Femur (tissue), 1 donor: ENCODE measurements at regions not wholly inside any gene's neighbourhood (a gene's known extent, or its start where the extent isn't known, plus 50 kb on each side); places are given as distances from the start of the nearest gene placed in this dataset.
A peak's percentile ranks its signal among the peaks of the same experiment; 100 is the strongest.

Experiments used
- DNase-seq: peaks from one replicate; pipeline ENCODE4 v3.0.0-alpha.2; 2017

DNA sequence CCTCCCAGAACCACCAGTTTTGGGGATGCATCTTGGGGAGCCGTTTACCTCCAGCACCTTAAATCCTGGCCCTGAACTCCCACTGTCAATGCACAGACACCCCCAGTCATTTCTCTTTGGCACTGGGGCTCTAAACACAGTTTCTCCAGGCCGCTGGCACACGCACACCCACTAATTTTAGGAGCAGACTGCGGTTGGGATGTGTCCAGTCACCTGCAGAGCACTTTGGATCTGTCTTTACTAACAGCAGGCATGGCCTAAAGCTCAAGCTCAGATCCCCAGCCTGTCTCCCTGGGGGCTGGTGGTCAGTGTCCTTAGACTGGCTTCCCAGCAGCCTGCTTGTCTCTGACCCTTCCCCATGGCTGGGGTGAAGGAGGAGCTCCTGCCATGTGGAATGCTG lies 49.9 kb downstream of the SYNE3 start:
- no peak for DNase-seq

DNA sequence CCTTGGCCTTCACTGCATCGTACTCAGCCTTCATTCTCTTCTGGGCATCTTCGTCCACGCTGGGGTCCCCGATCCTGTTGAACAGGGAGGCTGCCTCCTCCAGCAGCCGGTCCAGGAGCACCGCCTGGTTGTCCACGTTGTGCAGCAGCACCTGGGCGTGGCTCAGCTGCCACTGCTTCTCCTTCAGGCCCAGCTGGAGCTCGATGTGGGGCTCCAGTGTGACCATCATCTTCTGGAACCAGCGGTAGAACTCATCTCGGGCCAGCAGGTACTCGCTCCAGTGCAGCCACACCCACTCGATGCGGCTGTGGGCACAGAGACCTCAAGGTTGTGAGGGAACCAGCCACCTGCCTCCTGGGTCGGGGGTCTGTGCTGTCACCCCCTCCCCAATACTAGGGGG lies 50.5 kb downstream of the SYNE3 start:
- no peak for DNase-seq

DNA sequence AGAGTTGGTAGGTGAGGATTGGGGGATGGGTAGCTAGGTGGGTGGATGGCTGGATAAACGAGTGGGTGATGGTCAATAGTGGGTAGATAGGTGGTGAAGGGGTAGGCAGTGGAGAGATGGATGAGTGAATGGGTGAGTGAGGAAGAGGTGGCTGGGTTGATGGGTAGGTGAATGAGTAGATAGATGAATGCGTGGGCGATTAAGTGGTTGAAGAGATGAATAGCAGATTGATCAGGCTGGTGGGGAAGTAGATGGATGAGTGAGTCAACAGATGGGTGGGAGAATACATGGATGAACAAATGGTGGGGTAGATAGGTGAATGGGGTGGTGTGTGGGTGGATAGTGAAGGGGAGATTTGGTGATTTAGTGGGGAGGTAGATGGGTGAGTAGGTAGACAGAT lies 51.1 kb downstream of the SYNE3 start:
- no peak for DNase-seq

DNA sequence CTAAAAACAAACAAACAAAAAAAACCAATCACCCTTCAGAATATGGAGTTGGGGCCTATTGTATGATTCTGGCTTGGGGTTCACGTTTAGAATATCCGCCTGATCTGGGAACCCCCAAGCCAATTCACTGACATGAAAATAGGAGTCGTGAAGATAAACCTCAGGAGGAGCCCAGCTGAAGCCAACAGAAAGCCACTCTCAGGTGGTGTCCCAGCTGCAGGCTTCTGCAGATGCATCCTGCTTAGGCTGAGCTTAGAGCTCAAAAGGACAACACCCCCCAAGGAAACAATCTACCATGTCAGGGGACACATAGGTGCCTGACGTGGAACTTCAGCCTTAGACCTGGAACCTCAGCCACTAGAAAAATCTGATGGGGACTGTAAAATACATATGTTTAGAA lies 51.9 kb downstream of the SYNE3 start:
- DNase-seq: no peak

DNA sequence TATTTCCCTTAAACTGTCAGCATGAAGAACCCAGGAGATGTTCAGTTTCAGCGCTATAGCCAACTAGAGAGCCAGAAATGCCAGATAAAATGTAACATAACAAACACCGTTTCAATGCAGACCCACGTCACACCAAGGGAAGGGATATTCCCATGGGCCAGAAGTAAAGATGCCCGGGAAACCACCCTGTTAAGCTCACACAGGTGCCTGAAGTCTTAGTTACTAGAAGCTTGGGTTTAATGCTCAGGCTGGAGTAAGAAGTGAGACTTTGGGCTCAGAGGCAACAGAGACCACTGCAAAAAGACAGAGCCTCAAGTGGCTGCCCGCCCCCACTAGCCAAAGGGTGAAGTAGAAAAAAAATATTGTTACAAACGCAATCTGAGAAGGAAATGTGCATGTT lies 52.3 kb downstream of the SYNE3 start:
- no peak for DNase-seq

DNA sequence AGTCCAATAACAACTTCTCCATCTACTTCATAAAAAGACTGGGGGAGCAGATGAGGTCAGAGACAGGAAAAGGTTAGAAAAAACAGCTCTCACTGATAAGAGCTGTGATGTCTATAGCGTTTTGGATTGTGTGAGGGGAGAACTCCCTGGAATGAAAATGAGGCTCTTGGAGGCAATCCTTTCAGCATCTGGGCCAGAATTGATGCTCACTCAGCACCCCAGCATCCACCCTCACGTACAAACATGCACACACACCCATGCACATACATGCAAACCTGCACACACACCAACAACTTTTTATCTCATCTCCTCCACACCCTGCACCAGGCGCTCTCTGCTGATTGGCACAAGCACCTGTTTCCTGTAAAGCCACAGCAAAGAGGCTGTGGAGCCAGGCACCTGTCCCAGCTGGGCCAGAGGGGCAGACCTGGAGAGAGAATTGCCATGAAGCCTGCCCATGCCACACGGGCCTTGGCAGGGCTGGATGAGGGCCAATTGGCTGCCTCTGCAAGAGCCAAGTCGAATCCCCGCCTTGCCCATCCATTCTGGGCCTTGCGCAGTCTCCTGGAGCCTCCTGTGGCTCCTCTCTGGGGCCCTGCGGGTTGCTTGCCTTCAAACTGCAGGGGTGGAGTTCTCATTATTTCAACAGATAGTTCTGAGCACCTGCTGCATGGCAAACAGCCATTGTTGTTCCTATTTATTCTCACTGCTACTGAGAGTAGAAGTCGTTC lies 53.1 kb downstream of the SYNE3 start:
- peak; percentile 71 for DNase-seq

GRCh38 chr14:95462491-95462890 lies 54.0 kb downstream of the SYNE3 start:
- no peak for DNase-seq

DNA sequence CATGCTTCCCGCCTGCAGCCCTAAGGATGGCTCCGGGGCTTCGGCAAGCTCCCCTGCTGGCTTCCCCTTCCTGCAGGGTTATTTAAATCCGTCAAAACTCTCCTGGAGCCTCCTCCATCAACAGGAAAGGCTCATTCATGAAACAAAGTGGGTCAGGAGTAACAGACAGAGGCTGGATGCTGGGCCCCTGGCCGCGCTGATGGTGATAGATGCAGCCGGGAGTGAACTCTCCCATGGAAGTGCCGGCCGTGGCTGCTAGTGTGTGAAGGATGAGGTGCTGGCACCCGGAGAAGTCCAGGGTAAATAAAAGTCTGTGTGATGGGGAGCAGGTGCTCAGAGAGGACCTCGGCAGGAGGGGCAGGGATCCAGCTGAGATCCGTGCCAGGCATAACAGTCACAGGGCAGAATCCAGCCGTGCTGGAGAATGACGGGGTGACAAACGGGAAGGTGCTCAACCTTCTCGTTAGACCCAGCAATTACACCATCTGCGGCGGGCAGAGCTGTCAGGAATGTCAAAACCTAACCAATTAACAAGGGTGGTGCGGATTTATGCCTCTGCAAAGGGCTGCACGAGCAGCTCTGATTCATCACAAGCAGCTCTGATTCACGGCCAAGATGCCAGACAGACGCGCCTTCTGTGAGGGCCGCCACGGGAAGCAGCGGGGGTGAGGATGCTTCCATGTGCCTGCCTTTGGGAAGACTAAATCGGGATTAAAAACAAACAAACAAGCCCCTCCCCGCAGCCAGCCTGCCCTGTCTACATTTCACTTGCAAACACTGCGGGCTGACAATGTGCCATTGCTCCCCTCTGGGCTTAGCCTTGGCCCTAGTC lies 55.6 kb downstream of the SYNE3 start:
- peak; percentile 61 for DNase-seq

- no peak for DNase-seq
Measured at GRCh38 chr14:95458906-95459305, 57.5 kb downstream of the SYNE3 start.

DNA sequence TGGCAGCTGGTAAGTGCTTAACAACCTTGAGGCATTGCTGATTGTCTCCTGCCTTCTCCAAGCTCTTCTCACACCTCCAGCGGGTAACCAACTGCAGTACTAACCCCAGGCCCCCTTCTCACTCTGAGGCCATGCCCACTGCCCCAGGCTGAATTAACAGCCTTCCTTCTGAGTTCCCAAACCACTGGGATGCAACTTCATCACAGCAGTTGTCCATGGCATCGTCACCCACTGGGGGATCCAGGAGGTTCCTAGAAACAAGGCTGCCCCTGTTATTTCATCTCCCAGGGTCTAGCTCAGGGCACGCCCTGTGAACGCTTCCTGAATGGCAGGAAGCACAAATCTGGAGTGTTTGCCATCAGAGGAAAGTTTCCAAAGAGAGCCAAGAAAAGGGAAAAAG lies 58.0 kb downstream of the SYNE3 start:
- no peak for DNase-seq

DNA sequence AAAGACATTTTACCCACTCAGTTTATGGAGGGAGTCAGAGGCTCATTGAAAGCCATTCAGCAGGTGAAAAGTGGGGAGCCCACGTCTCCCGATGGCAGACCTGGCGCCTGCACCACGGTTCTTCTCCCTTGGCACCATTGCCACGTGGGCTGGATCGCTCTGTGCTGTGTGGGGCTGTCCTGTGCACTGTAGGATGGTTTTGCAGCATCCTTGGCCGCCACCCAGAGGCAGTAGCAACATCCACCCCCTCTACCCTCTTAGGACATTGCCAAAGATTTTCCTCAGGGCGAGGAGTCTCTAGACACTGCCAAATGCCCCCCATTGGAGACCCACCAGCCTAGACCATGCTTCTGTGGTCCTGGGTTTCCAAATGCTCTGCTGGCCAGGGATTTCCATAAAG lies 60.2 kb downstream of the SYNE3 start:
- DNase-seq: no peak

DNA sequence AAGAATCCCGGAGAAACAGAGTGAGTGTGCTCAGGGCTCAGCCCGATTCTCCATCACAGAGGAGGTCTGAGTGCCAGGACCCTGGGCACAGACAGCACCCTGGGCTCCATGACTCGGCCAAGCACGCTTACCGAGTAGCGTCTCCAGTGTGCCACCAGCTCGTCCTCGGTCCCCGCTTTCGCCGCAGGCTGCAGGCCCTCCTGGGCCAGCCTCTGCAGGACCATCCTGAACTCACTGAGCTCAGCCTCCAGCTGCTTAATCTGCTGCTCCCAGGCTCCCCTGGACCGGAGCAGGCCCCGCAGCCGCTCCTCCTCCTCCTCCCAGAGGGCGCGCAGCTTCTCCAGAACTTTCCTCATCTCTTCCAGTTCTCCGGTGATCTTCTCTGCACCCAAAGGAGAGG lies 61.2 kb downstream of the SYNE3 start:
- no peak for DNase-seq

DNA sequence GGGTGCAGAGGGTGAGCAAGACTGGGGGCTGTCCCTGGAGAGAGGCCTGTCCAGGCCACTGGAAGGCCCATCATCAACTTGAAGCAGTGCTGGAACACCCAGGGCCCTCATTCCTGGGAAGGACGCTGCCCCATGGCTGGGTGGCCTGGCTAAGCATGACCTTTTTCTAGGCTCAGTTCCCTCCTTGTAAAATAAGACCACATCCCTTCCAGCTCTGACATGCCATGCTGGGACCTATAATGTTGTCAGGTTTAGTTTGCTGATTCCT lies 62.8 kb downstream of the SYNE3 start:
- DNase-seq: no peak

- DNase-seq: no peak
Measured at GRCh38 chr14:95452893-95453712, 63.3 kb downstream of the SYNE3 start.

DNA sequence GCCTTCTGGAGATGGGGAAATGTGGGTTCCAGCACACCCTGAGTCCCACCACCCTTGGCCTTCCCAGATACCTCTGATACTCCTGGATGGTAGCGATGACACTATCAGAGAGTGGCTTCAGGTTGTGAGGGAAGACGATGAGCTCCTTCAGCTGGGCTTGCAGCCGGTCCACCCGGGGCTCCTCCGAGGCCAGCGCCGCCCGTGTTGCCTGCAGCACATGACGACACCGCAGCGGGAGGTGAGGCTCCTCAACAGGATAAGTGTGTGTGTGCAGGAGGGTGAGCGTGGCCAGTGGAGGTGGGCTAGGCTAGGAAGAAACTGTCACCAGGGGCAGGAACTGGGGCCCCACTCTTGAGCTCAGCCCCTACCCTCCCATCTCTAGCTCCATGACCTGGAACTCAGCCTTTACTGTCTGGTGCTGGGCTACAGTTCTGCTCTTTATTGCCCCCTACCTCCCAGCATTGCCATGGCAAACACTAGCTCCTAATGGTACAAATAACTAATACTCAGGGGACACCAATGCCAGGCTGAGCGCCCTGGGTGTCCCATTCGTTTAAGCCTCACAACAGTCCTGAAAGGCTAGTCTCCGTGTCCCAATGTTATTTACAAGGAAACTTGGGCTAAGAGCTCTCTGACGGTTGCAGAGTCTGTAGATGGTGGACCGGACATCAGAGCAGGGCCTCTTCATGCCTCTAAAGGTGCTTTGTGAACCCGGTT lies 64.1 kb downstream of the SYNE3 start:
- DNase-seq: no peak

GRCh38 chr14:95449131-95449530 lies 67.3 kb downstream of the SYNE3 start:
- DNase-seq: no peak

DNA sequence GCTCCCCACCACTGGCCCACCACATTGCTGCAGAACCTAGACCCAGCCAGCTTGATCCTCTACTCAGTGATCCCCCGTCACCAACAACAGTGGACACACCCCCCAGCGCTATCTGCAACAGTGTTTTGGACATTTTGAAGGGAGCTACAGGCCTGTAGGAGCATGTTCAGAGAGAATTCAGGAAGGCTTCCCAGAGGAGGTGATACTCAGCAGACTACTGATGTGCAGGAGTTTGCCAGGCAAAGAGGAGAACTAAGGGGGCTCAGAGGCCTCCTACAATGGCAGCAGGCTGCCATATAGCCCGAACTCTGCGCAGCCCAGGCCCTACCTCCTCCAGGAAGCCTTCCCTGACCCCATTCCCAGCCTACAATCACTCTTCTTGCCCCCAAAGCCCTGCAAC lies 70.0 kb downstream of the SYNE3 start:
- no peak for DNase-seq

- DNase-seq: no peak
Measured at GRCh38 chr14:95445676-95446075, 70.8 kb downstream of the SYNE3 start.

DNA sequence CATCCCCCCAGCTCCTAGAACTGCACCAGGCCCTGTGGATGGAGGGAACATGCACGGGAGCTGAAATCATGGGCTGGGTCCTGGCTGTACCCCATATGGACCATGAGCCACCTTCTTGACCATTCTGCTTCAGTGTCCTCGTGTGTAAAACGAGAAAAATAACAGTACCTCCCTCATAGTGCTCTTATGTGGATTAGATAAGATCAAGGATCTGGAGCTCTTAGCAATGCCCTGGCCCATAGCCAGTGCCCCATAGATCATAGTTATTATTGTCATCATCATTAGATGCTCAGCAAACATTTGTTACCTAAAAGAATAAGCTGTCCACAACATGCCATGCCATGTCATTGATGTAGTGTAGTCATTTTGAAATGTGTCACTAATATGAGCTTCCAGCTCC lies 71.3 kb downstream of the SYNE3 start:
- DNase-seq: no peak

GRCh38 chr14:95444132-95445129 lies 72.0 kb downstream of the SYNE3 start:
- no peak for DNase-seq

DNA sequence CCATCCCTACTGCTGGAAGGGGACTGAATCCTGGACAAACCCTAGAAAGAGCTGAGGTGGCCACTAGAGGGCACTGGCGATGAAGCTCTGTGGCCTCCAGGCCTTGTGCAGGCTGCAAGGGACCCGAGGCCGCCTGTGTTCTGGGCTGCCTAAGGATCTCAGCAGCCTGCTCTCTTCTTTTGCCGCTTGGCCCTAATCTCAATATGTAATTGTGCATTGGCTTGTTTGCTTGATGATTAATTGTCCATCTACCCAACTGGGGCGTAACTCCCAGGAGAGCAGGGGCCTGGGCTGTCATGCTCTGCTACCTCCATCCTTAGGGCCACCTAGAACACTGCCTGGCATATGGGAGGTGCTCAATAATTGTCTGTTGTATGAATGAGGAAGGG lies 73.8 kb downstream of the SYNE3 start:
- peak; percentile 90 for DNase-seq
